Prostate gland (tissue), 2 donors: ENCODE measurements at regions not wholly inside any gene's neighbourhood (a gene's known extent, or its start where the extent isn't known, plus 50 kb on each side); places are given as distances from the start of the nearest gene placed in this dataset.

Experiments
- POLR2A ChIP-seq: fragments of 450-650 bp; IDR thresholded peaks from one replicate; pipeline ENCODE4 v1.6.1; 2016; ENCODE audit warnings: antibody characterized with exemption, mild to moderate bottlenecking
- POLR2AphosphoS5 ChIP-seq: sonication (generic); formaldehyde crosslinking; IDR thresholded peaks from one replicate; pipeline ENCODE4 v1.6.1; 2017; ENCODE audit warnings: antibody characterized with exemption
- TF ChIP-seq, protein P1 (sequence below), 4 experiments: fragments of 200-600 bp in 2 of 4; fragments of 450-650 bp in 2 of 4; sonication (generic) in 2 of 4; IDR thresholded peaks; 1 replicate in 3 of 4; 2 replicates in 1 of 4; pipeline ENCODE4 v1.5.1; 2016 to 2019; ENCODE audit warnings: antibody characterized with exemption in 4 of 4, mild to moderate bottlenecking in 2 of 4, moderate library complexity in 2 of 4

DNA sequence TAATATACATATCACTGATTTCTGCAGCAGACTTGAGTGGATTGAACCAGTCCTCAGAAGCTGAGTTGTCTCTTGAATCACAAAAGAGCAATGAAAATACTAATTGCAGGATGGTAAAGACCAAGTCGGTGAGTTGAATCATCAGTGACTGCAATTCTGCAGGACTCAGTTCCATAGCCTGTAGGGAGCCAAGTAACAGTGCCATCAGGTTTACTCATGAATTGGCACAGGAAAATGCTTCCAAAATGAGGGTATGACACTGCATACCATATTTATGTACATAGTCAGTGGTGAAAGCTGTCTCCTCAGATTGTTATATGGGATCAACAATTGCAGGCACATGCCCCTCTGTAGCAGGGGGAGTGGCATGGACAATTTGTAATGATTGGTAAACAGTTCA lies 192.8 kb downstream of the CCNG2 start:
- TF ChIP-seq, protein P1, sequence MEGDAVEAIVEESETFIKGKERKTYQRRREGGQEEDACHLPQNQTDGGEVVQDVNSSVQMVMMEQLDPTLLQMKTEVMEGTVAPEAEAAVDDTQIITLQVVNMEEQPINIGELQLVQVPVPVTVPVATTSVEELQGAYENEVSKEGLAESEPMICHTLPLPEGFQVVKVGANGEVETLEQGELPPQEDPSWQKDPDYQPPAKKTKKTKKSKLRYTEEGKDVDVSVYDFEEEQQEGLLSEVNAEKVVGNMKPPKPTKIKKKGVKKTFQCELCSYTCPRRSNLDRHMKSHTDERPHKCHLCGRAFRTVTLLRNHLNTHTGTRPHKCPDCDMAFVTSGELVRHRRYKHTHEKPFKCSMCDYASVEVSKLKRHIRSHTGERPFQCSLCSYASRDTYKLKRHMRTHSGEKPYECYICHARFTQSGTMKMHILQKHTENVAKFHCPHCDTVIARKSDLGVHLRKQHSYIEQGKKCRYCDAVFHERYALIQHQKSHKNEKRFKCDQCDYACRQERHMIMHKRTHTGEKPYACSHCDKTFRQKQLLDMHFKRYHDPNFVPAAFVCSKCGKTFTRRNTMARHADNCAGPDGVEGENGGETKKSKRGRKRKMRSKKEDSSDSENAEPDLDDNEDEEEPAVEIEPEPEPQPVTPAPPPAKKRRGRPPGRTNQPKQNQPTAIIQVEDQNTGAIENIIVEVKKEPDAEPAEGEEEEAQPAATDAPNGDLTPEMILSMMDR (IDR thresholded peaks at IDR 0.05) = no peak
- TF ChIP-seq POLR2AphosphoS5 (no peak), POLR2A (no peak)
